Gastroesophageal sphincter (tissue), 3 donors: ENCODE measurements at regions not wholly inside any gene's neighbourhood (a gene's known extent, or its start where the extent isn't known, plus 50 kb on each side); places are given as distances from the start of the nearest gene placed in this dataset.

Experiments used
- POLR2A ChIP-seq, 2 donors: fragments of 450-650 bp; IDR thresholded peaks; one replicate each; pipeline ENCODE4 v1.6.1; 2017; ENCODE audit warnings: antibody characterized with exemption in 2 of 2, mild to moderate bottlenecking in 2 of 2, moderate library complexity in 1 of 2
- POLR2AphosphoS5 ChIP-seq: sonication (generic); formaldehyde crosslinking; IDR thresholded peaks from one replicate; pipeline ENCODE4 v1.6.1; 2017; ENCODE audit warnings: antibody characterized with exemption
- TF ChIP-seq, protein P1 (sequence below), 4 experiments: fragments of 200-600 bp in 2 of 4; fragments of 450-650 bp in 2 of 4; sonication (generic) in 1 of 4; IDR thresholded peaks; one replicate each; pipeline ENCODE4 v1.5.1; 2017 to 2019; ENCODE audit warnings: antibody characterized with exemption in 4 of 4, mild to moderate bottlenecking in 2 of 4, moderate library complexity in 2 of 4

- TF ChIP-seq, protein P1, sequence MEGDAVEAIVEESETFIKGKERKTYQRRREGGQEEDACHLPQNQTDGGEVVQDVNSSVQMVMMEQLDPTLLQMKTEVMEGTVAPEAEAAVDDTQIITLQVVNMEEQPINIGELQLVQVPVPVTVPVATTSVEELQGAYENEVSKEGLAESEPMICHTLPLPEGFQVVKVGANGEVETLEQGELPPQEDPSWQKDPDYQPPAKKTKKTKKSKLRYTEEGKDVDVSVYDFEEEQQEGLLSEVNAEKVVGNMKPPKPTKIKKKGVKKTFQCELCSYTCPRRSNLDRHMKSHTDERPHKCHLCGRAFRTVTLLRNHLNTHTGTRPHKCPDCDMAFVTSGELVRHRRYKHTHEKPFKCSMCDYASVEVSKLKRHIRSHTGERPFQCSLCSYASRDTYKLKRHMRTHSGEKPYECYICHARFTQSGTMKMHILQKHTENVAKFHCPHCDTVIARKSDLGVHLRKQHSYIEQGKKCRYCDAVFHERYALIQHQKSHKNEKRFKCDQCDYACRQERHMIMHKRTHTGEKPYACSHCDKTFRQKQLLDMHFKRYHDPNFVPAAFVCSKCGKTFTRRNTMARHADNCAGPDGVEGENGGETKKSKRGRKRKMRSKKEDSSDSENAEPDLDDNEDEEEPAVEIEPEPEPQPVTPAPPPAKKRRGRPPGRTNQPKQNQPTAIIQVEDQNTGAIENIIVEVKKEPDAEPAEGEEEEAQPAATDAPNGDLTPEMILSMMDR (IDR thresholded peaks at IDR 0.05), result no peak
- TF ChIP-seq POLR2A (IDR thresholded peaks at IDR 0.05) (no peak), POLR2AphosphoS5 (no peak)
Observed at GRCh38 chr5:175052351-175052750, 328.0 kb downstream of the MSX2 start.
